Suppressor macrophage (primary cell): ENCODE measurements at regions not wholly inside any gene's neighbourhood (a gene's known extent, or its start where the extent isn't known, plus 50 kb on each side); places are given as distances from the start of the nearest gene placed in this dataset.

Source experiments
- DNase-seq, 4 experiments: peaks; one replicate each; pipeline ENCODE4 v3.0.0-alpha.2; 2020 to 2022

DNA sequence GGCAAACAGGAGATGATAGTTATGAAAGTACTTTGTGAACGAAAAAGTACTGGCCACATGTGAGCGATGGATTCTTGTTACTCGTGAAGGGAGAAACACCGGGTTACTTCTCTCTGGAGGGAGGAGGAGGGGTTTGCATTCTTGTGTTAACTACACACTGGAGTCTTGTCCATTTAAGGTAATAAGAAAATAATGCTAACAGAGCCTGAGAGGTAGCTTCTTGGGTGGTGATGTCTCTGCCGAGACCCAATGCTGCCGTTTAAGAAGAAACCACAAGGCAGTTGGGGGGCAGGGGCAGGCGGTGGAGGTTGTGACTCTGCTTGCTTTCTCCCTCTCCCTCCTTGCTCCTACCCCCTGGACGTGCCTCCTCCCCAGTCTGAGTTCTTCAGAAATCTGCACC, 100.9 kb upstream of the ROPN1 start:
- DNase-seq: no peak

DNA sequence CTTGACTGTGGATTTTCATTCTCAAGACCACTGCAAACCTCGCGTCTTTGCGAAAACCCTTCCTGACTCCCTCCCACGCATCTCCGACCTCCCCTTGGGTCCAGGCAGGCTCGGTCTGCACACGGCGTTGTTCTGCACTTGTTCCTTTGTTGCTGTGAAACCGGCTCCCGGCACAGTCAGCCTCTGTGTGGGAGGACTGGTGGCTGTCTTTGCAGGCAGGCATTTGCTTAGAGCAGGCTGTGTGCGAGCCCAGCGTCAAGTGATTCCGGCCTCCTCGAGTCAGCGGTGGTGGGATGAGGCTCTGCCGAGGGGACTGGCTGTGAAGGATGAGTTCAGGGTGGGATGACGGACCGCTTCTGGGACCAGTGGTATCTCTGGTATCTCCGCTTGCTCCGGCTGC, 102.6 kb upstream of the ROPN1 start:
- DNase-seq: no peak

DNA sequence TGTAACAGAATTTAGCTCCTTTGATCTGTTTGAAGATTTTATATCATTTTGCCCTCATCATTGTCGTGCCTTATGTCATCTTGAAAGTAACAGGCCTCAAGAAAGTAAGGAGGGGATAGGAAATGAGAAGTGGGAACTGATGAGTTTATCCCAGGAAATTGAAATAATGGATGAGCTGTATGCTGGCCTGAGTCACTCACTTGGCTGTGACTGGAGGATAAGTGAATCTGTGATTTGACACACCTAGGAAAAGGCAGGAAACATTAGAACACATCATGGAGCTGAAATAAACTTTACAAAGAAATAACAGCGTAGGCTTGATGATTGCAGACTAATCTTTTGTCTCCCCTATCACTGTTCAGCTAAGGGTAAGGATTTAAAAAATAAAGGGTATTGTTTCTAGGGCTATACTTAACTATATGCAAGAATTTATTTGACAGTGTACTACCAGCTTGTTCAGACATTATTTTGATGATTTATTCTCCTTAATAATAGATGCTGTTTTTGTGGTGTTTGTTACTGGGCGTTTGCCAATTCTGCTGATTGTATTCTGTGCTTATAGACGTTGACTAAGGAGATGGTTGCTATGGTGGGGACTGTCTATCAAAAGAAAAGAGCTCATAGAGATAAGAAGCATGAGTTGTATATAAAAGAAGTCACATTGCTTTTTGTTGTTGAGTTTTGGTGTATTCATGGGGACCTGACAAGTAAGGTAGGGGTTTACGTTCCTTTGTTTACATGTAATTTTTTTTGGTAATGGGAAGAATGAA, 105.6 kb upstream of the ROPN1 start:
- DNase-seq: no peak

DNA sequence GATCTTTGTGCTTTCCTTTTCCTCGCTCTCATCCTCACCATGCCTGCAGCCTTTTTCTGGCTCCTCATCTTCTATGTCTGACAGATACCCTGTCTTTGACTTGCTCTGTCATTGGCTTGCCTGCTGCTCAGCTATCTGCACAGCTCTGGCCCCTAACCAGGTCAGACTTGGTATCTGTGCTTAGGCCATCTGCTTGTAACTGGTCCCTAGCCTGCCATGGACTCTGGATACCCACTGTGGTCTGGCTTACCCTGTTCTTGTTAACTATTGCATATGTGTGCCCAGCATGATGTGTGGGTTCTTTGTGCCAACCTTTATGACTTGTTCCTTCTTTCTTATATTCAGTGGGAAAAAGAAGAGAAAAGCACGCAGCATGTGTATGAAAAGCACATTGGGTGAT, 109.7 kb upstream of the ROPN1 start:
- DNase-seq: no peak

DNA sequence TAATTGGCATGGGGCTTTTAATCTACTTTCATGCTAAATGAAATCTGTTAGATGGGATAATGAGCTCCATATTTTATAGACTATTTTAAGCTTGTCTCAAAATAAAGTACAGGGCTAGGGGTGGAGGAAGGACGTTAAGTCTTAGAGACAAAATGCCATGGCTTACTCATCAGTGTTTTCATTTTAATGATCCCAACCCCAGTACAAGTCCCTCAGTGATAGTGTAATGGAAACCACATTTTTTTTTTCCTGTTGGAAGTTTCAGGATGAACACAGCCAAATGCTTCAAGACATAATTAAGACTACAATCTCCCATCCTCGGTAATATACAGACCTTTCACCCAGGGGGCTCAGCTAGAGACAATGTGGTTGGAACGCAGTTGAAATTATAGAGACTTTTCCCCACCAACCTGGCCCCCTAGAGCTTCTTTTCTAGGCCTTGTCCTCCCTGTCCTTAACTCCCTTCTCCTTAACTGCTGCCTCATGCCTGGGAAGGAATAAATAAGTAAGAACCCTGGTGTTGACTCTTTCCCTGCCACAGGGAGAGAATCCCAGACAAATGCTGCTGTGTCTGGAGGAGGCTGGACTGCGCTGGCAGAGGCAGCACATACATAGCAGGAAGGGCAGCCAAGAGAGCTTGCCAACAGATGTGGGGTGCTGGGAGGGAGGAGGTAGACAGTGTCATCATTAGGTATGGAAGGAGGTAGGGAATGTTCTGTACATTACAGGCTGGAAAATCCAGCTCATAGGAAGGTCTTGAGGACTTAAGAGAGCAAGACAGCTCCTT, 115.4 kb upstream of the ROPN1 start:
- no peak for DNase-seq

DNA sequence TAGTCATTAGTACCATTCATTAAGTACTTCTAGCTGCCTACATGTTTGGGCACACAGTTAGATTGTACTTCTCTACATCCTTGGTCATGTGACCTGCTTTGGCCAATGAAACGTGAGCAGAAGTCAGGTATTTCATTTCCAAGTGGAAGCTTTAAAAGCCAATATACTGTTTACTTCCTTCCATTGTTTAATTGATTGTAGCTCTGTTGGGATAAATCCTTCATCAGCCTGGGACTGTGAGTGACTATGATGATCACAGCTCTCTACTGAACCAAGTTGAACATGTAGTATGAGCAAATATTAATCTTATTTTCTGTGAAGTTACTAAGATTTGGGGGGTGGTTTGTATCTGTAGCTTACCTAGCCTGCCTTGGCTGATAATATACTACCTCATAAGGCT, 116.5 kb upstream of the ROPN1 start:
- no peak for DNase-seq

DNA sequence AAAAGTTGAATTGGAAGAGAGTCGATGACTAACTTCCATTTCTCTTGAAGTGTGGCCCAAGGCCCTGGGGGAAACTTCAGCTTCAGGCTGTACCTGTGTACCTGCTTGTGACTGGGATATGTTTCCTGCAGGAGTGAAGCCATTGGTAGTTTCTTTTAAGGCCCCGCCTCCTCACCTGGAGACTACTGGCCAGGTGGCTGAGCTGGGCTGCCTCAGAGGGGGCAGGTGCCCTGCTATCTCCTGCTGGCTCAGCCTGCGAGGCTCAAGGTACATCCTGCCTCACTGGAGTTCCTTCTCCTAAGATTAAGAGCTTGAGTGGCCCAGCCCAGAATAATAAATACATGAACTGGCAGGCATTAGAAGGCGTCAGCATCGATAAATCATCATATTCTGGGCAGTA, 121.6 kb upstream of the ROPN1 start:
- DNase-seq: no peak

DNA sequence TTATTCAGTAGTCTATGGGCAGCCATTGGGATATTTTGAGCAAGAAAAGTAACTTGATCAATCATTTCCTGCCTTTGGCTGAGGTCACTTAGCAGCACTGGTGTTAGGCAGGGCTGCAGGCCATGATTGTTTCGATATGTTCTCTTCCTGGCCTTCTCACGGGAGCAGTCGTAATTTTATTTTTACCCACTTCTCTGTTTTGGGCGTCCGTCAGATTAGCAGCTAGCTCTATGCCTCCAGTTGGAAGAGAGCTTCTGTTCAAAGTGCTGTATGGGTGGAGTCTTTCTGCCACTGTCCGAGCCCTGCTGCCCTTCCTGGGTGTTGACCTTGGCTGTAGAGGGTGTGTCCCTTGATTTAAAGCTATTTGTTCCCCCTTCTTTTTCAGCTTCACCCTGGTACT, 123.4 kb upstream of the ROPN1 start:
- DNase-seq: peak in 3 of 4 experiments; percentile 11 to 25 (median 22)

DNA sequence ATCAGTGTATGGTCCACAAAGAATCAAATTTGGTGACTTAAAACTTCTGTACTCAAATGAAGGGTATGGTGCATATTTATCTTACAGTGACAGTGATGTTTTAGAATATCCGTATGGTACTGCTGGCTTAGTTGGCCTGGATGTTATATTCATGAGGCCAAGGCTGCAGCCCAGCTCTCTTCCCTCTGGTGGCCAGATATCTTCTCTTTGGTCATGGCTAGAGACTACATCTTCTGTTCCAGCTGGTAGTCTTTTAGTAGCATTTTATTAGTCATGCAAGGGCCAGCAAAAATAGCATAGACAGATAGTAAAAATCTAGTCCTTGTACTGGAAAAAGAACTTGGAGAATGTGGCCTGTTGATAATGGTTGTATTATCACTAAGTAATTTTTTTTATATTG, 124.0 kb upstream of the ROPN1 start:
- DNase-seq: no peak

DNA sequence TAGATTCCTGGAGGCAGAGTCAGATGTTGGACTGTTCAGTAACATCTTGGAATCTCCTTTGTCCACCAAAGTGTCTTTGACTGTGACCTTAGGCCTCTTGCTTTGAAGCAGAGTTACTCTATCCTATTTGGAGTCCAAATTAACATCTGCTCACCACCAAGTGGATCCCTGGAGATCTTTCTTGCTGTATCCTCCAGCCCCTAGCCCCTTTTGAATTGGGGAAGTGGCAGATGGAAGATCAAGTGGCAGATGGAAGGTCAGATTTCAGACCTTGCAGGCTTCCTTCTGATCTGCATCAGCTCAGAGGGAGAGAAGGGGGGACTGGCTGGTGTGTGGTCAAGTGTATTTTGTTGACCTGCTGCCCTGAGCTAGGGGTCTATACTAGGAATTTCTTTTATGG, 125.0 kb upstream of the ROPN1 start:
- DNase-seq: no peak

DNA sequence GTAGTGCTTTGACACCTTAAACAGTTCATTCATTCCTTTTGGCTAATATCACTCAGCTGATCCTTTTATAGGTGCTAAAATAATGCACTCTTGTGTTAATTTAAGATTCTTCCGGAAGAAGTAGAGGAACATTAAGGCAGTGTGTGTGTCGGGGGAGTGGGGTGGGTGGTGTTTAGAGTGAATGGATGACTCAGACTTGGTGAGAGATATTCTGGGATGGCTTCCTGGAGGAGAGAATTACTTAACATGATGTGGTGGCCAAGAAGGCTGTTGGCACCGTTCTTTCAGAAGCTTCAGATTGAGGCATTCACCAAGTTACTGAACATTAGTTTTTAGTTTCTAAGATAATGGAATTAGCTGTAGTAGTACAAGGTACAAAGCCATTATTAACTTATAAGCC, 125.6 kb upstream of the ROPN1 start:
- DNase-seq: peak in 2 of 4 experiments; percentile 8 to 17

DNA sequence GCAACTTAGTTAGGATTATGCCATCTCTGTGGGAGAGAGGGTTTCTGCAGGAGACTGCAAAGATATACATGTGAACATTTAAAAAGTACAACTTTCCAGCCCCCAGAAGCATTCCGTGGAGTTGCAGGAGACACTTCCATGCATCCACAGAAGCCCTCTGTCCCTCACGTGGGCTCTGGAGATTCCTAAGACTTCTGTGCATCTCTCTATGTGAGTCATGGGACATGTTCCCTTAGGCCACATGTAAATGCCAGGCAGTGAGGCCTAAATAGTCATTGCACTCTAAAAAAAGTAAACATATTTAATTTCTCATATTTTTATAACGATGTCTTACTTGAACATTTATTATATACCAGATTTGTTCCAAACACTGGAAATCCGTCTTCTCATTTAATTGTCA, 126.5 kb upstream of the ROPN1 start:
- DNase-seq: no peak

DNA sequence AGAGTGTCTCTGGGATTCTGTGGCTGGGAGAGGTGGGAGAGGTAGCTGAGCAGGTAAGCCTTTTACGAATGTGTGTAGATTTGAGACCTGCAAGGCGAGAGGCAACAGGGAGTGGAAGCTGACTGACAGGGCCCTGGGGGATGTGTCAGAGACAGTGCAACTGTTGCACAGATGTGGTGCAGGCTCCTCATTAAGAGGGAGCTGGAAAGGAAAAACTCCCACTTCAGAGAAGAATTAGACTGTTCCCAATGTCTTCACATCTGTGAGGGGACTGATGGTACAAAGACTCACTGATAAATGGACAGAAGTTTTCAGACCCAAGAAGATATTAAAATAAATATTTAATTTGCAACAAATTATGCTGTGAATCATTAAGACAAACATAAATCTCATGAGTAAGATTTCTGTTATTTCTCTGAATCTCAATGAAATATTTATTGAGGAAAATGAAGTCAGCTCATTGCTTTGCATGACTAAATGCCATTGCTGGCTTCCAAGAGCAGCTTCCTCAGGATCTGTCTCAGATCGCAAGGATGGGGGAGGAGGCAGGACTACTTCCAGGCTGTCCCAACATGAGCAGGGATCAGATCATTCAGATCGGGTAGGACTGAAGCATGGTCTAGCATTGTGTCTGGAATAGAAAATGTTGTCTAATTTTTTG, 127.3 kb upstream of the ROPN1 start:
- no peak for DNase-seq

DNA sequence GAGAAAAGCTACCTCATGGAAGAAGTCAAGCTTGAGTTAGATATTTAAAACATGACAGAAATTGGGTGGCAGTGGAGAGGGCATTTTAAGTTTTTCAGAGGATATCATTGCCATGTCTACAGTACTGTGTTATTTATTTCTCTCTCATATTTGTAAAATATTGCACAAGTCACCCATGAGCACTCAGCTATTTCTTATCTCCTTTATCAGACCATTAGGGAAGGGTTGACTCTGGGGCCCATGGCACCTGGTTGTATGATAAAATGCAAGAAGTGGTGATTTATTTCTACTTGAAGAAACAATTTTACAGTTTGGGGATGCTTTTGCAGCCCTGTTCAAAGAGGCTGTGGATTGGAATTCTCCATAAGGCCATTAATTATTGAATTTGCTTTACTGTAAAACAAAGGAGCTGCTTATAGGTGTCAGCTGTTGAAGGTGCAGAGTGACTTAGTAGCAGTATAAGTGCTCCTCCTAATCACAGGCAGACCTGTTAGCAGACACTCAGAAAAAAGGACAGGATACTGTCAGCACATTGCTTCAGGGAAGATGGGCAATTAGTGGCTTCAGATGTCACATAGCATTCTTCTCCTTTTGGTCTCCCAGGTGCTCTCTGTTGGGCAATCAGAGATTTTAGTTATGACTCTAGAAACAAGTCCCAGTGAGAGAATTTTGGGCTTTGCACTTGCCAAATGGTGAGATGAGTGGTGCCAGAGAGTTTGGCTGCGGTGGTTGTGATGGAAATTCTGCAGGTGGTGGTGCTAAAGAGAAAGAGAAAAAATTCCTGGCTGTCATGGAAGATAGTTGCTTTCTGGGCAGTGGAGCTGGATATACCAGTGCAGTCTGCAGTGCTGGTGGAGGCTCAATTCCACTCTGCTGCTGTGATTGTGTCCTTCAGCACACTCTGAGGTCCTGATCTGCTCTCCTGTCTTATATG, 129.7 kb upstream of the ROPN1 start:
- no peak for DNase-seq

DNA sequence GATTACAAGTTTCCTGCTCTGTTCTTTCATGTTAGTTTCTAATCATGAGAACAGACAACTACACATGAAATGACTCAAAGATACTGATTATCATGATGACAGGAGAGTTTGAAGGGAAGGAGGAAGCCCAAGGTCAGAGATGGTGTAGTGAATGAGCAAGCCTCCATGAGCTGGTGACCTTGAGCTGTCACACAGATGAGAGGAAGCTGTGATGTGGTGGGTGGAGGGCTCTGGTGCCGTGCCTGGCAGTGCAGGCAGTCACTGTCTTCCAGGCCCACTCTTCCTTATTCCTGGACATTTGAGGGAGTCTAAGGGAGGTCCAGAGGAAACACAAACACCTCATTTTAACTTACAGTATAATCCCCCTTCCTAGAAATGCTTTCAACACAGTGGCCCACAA, 133.4 kb upstream of the ROPN1 start:
- DNase-seq: peak; percentile 44 to 68 (median 50)

DNA sequence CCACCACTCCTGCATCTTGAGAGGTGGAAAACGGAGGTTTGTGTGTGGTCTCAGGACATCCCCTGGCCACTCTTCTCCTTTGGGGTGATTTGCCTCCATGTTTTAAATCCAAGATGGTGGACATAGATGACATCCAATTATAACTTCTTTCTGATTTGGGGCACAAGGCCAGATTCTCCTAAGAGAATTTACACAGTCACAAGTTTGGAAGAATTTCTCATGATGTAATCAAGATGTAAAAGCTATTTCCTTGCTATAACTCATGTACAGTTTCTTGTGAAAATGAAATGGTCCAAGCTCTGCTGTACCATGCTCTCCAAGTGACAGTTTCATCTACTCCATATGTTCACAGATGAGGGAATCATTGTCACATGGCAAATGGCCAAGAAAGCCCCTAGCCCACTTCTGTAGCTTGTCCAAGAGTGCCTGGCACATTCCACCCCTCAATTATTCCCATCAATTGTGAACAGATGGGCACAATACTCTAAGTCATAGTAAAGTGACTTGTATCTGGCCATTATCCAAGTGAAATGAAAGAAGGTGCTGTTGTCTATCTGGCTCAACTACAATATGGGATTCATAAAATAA, 134.6 kb upstream of the ROPN1 start:
- no peak for DNase-seq

DNA sequence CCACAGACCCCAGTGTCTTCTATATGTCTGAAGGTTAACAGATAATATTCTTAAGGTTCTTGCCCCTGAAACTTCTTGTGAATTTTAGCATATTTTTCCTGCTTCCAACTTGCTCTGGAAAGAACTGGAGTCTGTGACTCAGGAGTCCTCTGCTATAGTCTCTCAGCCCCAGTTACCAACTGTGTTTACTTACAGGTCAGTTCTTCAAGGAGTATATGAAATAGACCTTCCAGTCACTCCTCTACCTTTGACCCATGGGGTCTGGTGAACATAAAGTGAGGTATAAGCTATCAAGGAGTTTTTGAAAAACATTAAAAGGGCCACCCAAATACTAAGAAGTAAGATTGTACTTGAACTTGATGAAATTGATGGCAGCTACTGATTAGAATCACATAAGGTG, 139.2 kb upstream of the ROPN1 start:
- no peak for DNase-seq

DNA sequence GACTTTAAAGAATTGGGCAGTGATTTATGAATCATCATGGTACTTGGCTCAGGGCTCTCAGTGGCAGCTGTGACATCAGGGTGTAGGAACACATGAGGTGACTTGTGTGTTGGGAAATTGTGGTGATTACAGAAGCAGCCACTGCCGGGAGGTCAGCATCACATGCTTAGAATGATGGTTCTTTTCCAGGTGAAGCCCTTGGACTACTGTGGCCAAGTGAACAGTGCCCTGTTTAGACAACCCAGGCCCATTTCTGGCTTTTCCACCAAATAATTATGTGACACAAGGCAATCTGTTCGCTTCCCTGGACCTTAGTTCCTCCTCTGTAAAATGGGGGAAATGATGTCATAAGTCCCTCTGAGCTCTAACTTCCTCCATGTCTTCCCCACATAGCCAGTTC, 139.7 kb upstream of the ROPN1 start:
- peak; percentile 60 to 86 (median 73) for DNase-seq

DNA sequence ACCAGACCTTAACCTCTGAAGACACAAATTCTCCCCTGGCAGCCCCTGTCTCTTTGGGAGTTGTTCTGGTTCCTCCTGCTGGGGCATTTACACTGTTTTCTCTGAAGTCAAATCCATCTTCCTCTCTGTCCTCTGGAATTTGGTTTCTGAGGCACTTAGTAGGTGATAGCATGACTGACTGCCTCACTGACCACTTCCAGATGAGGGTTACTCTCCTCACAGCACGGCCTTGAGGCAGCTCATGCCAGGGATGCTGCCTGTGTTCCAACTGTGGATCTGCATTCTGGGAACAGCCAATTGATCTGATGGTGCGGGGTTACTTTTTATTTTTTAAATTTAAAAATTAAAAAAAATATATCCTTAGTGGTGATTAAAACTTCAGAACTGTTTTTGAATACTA, 140.9 kb upstream of the ROPN1 start:
- DNase-seq: no peak

DNA sequence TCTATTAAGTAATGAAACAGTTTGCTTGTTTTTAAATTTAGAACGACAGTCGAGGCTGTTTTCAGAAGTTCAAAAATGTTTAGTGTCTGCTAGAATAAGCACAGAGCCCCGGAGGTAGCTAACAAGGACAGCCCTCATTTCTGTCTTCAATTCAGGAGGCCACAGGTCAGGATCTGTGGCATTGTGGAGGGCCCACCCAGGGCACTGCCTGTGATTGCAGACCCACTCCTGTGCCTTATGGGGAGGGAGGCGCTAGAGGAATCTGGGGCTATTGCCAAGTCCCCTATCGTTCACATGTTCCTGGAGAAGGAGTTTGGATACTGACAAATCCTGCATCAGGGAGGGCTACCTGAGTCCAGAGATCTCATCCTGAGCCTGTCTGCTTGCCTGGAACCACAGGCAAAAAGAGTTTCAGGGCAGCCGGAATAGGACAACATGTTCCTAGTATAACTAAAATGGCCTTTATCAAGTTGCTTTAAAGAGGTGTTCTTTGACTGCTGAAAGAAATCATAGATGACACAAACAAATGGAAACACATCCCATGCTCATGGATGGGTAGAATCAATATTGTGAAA, 141.5 kb upstream of the ROPN1 start:
- DNase-seq: no peak

DNA sequence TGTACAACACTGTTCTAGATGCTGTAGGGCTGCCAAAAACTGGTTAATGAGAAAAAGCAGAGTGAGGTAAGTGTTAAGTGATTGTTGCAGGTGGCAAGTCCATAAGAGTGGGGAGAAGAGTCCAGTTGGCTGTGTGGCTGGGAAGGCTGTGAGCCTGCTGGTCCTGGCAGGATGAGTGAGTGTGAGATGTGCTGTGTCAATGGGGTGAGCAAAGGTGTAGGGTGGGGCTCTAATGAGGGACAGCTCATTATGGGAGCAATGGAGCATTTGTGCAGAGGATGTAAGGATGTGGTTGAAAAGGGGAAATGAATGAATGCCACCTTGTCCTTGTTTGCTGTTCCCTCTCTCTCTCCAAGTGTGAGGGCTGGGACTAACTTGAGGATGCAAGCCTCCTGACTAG, 145.3 kb upstream of the ROPN1 start:
- DNase-seq: no peak

DNA sequence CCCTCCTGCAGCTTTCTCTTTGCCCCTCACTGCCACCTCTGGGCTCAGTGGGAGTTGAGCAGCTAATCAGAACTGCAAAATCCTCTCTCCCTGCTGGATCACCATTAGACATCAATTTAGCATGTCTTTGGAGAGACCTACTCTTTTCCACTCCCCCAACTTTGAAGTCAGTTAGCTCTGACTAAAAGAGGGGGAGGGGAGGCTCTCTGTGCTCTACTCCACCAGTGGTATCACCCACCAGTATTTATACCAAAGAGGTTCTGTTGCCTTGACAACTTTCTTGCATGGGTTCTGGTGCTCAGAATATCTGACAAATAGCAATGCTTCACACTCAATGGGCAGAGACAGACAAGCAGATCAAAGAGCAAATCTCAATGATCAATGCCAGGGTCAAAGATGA, 146.2 kb upstream of the ROPN1 start:
- DNase-seq: no peak
